HL-60/S4 treated with retinoic acid at 250 ng/mL for 4 days and 3 days (cell line): ENCODE measurements at regions not wholly inside any gene's neighbourhood (a gene's known extent, or its start where the extent isn't known, plus 50 kb on each side); places are given as distances from the start of the nearest gene placed in this dataset.

Experiments used
- in situ Hi-C: fragments of 300-500 bp; cut with MboI; formaldehyde crosslinking; loops from 2 replicates; pipeline ENCODE4 v1.7.0; 2022; ENCODE audit warnings: low sequenced_read_pairs

DNA sequence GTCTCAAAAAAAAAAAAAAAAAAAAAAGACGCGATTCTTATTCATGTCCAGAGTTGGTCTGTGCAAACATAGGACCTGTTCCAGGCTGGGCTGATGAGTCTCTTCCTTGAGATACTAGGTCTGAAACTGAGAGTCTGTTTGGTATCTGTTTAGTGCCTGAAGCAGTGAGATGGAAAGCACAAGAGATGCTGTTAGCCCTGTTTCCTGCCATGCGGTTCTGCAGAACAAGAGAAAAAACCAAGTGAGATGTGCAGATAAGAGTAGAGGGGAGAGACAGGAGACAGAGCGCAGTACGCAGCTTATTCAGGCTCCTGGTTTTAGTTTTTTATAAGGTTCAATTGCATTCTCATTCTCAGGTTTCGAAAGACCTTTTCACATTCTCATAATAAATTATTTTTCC is 85.8 kb upstream of the PRKCQ start:
- in situ Hi-C loops: loop anchor here (10.0 to 25.0 kb wide), 2 partner anchors 251 to 554 kb away; no protein-coding TSS in a partner anchor

DNA sequence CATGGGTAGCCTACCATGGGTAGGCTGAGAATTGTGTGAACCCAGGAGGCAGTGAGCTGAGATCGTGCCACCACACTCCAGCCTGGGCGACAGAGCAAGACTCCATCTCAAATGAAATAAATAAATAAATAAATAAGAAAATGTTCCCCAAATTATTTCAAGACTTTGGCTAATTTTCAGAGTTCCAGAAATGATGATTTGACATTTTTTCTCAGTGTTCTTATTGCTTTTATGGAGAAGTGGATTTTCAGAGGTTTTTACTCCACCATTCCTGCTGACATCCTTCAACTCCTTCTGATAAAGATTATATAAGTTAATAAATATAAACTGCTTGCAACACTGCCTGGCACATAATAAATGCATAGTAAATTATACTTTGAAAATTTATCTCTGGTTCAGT is 80.4 kb upstream of the PRKCQ start:
- in situ Hi-C loops: loop anchor here (10.0 to 25.0 kb wide), 2 partner anchors 246 to 548 kb away; no protein-coding TSS in a partner anchor

DNA sequence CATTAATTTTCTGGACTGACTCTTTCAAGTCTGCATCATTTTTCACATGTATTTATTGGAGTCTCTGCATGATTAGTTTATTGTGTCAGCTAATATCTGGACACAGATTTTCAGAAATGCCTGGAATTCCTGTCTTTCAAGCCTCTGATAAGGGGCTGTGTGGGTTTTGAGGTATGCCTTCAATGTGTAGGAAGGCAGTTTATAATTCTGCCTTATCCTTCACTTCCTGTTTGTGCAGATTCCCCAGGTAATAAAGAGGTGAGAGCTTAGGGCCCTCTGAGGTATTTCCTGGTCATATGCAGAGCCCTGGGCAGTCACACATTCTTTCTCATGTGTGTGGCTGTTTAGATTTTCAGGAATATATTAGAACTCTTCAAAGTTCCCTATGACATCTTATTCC is 79.4 kb upstream of the PRKCQ start:
- in situ Hi-C loops: loop anchor here (25.0 kb wide), 1 partner anchor 547 kb away; no protein-coding TSS in a partner anchor

DNA sequence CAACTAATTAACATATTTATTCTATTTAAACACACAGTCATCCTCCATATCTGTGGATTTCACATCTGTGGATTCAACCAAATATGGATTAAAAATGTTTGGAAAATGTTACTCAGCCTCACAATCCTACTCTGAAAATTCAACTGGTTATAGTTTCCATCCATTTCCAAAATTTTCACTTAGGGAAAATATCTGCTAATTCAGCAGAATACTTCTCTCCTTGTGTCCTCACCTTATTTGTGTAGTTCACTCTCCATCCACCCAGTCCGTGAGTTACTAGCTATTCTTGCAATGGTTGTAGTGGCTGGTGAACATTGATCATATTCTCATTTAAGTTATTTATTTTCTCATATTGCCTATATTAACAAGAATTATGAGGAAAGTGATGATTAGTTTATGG is 77.6 kb upstream of the PRKCQ start:
- in situ Hi-C loops: loop anchor here (25.0 kb wide), 1 partner anchor 545 kb away; no protein-coding TSS in a partner anchor

GRCh38 chr10:6657196-6657595 is 77.1 kb upstream of the PRKCQ start:
- in situ Hi-C loops: loop anchor here (25.0 kb wide), 1 partner anchor 545 kb away; no protein-coding TSS in a partner anchor

DNA sequence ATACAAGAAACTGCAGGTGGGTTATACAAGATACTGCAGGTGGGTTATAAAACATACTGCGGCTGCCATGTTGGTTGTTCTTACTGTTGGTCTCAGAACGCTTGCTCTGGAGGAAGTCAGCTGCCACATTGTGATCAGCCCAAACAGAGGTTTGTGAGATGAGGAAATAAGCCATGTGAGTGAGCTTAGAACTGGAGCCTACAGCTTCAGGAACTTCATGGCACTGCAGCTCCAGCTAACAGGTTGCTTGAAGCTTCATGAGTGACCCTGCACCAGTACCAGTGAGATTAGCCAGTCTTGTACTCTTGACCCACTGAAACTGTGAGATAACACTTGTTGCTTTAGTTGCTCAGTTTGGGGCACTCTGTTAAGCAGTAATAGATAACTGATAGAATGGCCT is 74.5 kb upstream of the PRKCQ start:
- in situ Hi-C loops: loop anchor here (25.0 kb wide), 1 partner anchor 542 kb away; no protein-coding TSS in a partner anchor

DNA sequence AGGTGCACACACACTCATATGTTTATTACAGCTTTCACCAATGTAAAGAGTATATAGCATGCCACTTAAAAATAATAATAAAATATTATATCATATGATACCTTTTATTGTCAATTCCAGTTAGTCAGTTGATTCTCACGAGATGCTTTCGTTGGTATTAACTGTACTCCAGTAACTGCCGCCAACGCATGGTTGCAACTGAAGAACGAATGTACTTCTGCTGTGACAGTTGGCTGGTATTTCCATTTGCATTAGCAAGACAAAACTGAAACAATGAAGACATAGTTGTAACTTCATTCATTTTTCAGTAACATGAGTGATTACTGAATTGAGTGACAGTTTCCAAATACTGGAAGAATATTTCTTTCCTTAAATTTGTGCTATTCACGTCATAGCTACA is 70.5 kb upstream of the PRKCQ start:
- in situ Hi-C loops: loop anchor here (25.0 kb wide), 1 partner anchor 538 kb away; no protein-coding TSS in a partner anchor

GRCh38 chr10:6649903-6650302 is 69.8 kb upstream of the PRKCQ start:
- in situ Hi-C loops: loop anchor here (25.0 kb wide), 1 partner anchor 538 kb away; no protein-coding TSS in a partner anchor

DNA sequence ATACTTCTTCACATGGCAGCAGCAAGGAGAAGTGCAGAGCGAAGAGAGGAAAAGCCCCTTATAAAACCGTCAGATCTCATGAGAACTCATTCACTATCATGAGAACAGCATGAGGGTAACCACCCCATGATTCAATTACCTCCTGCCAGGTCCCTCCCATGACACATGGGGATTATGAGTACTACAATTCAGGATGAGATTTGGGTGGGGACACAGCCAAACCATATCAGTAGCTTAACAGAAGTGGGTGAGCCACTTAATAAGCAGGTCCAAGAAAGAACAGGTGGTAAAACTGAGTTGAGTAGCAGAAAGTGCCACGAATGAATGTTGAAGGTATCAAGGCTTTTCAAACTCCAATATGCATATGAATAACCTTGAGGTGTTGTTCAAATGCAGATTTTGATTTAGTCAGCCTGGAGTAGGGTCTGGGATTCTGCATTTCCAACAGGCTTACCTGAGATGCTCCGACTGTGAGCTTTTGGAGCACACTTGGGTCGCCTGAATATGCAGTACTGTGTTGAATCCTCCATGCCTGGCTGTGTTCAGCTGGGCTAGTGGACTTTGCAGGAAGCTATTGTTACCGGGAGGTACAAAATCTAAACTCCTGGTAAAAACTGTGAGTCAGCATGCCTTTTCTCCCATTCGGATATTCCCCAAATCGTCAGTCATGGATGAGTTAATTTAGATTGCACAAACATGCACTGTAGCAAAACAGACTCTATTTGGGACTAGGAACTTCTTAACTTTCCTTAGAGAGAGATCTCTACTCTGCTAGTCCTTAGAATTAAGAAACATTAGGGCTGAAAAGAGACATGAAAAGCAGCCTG is 69.0 kb upstream of the PRKCQ start:
- in situ Hi-C loops: no loop called here

- in situ Hi-C loops: no loop called here
Observed at GRCh38 chr10:6647811-6648526, 67.9 kb upstream of the PRKCQ start.

DNA sequence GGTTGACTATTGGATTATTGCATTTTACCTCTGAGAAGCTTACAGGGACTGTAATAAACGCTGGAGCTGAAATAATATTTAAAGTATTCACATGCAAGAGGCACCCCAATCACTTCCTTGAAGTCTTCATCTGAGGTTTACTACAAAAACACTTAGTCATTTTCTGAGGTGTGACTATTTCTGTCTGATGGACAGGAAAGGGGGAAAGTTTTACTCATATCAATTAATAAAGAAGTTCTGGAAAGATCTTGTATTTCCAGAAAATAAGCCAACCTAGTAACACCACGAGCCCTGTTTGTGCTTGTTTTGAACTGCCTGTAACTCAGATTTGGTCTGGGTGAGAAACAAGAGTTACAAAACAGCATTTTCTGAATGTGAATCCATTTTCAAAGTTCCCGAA is 63.9 kb upstream of the PRKCQ start:
- in situ Hi-C loops: no loop called here

- in situ Hi-C loops: no loop called here
Observed at GRCh38 chr10:6642876-6643275, 62.8 kb upstream of the PRKCQ start.

- in situ Hi-C loops: no loop called here
Observed at GRCh38 chr10:6640433-6641040, 60.5 kb upstream of the PRKCQ start.

DNA sequence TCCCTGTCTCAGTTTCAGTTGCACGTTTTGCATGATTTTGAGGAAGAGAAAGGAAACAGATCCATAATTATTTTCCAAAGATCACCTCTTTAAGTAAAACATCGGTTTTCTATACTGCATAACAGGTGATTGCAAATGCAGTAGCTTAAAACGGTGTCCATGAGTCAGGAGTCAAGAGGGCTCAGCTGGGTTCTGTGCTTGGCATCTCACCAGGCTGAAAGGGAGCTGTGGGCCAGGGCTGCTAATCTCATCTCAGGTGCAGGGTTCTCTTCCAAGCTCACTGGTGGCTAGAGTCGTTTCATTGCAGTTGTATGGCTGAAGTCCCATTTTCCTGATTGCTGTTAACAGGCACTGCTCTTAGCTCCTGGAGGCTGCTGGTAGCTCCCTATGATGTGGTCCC is 57.0 kb upstream of the PRKCQ start:
- in situ Hi-C loops: no loop called here

- in situ Hi-C loops: no loop called here
Observed at GRCh38 chr10:6635784-6636183, 55.7 kb upstream of the PRKCQ start.
